Loucy (cell line): ENCODE measurements at regions not wholly inside any gene's neighbourhood (a gene's known extent, or its start where the extent isn't known, plus 50 kb on each side); places are given as distances from the start of the nearest gene placed in this dataset.

Experiments used
- H2AFZ ChIP-seq: fragments of 200-600 bp; sonication (generic); 2 replicates; pipeline ENCODE4 v1.6.0; 2016; ENCODE audit warnings: antibody characterized with exemption, mild to moderate bottlenecking, low read length, moderate library complexity
- H3F3A ChIP-seq: fragments of 200-600 bp; 2 replicates; pipeline ENCODE4 v1.6.0; 2016; ENCODE audit warnings: antibody characterized with exemption, low read depth, mild to moderate bottlenecking
- H3K27me3 ChIP-seq: fragments of 200-600 bp; sonication (generic); 2 replicates; pipeline ENCODE4 v1.6.1; 2014; ENCODE audit warnings: low read length, mild to moderate bottlenecking; ENCODE audit not compliant: insufficient read depth, poor library complexity, severe bottlenecking
- H3K36me3 ChIP-seq: fragments of 200-600 bp; sonication (generic); 2 replicates; pipeline ENCODE4 v1.6.1; 2016; ENCODE audit warnings: low read length; ENCODE audit not compliant: insufficient read depth
- H3K4me1 ChIP-seq: fragments of 200-600 bp; sonication (generic); 2 replicates; pipeline ENCODE4 v1.5.1; 2014; ENCODE audit warnings: low read length, mild to moderate bottlenecking; ENCODE audit not compliant: insufficient read depth, poor library complexity, severe bottlenecking
- H3K4me2 ChIP-seq: fragments of 200-600 bp; sonication (generic); 2 replicates; pipeline ENCODE4 v1.6.0; 2014; ENCODE audit warnings: antibody characterized with exemption, low read length, low read depth, mild to moderate bottlenecking; ENCODE audit not compliant: poor library complexity, severe bottlenecking
- H3K4me3 ChIP-seq: fragments of 200-600 bp; sonication (generic); 2 replicates; pipeline ENCODE4 v1.5.1; 2014; ENCODE audit warnings: low read length, mild to moderate bottlenecking, mixed read lengths; ENCODE audit not compliant: poor library complexity, severe bottlenecking
- H3K79me2 ChIP-seq: fragments of 200-600 bp; sonication (generic); 2 replicates; pipeline ENCODE4 v1.6.1; 2014; ENCODE audit warnings: low read length; ENCODE audit not compliant: insufficient read depth
- H3K9ac ChIP-seq: fragments of 200-600 bp; sonication (generic); 2 replicates; pipeline ENCODE4 v1.6.0; 2014; ENCODE audit warnings: mild to moderate bottlenecking, low read depth, low read length, moderate library complexity; ENCODE audit not compliant: poor library complexity, severe bottlenecking
- H3K9me2 ChIP-seq: fragments of 200-600 bp; sonication (generic); replicated peaks from 2 replicates; pipeline ENCODE4 v1.6.1; 2016; ENCODE audit warnings: low read depth, low read length, mixed read lengths
- H3K9me3 ChIP-seq: fragments of 200-600 bp; sonication (generic); 2 replicates; pipeline ENCODE4 v1.6.1; 2014; ENCODE audit warnings: mild to moderate bottlenecking, antibody characterized with exemption, low read length, low read depth; ENCODE audit not compliant: insufficient read depth
- H4K20me1 ChIP-seq: fragments of 200-600 bp; sonication (generic); 2 replicates; pipeline ENCODE4 v1.6.0; 2014; ENCODE audit warnings: antibody characterized with exemption, low read length, mild to moderate bottlenecking; ENCODE audit not compliant: insufficient read depth, poor library complexity, severe bottlenecking
- EZH2phosphoT487 ChIP-seq: fragments of 200-600 bp; IDR thresholded peaks from 2 replicates; pipeline ENCODE4 v1.6.1; 2018; ENCODE audit warnings: antibody characterized with exemption, mild to moderate bottlenecking, moderate library complexity, borderline replicate concordance
- TF ChIP-seq, protein P1 (sequence below): fragments of 200-600 bp; sonication (generic); conservative IDR thresholded peaks from 2 replicates; pipeline ENCODE4 v1.5.1; 2014; ENCODE audit warnings: mild to moderate bottlenecking, antibody characterized with exemption, low read length

DNA sequence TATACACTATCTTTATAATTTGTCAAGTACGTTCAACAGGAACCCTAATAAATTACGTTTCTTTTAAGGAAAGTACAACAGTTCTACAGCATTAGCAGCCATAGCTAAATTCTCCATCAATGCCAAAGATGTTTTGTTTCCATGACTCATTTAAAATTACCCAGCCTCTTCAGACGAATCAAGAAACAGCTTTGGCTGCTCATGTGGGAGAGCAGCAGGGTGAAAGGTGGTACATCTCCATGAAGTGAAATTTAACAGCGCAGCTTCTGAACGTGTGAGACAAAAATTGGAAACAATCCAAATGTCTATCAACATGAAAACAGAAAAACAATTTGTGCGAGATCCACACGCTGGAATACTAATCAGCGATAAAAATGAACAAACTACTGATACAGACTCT is 327.3 kb upstream of the CDH6 start:
- Histone ChIP-seq H3F3A (no peaks in the 10 kb centered on the region), H3K4me1 (no peaks in the 10 kb centered on the region), H3K9me3 (no peaks in the 10 kb centered on the region), H3K4me3 (no peak overlapping the region), H2AFZ (no peak overlapping the region), H3K27me3 (no peaks in the 10 kb centered on the region), H3K36me3 (no peaks in the 10 kb centered on the region), H4K20me1 (no peaks in the 10 kb centered on the region), H3K4me2 (no peak overlapping the region), H3K9ac (no peak overlapping the region), H3K9me2 (no peaks in the 10 kb centered on the region), H3K79me2 (no peaks in the 10 kb centered on the region)
- TF ChIP-seq EZH2phosphoT487, result no peak
- TF ChIP-seq, protein P1, sequence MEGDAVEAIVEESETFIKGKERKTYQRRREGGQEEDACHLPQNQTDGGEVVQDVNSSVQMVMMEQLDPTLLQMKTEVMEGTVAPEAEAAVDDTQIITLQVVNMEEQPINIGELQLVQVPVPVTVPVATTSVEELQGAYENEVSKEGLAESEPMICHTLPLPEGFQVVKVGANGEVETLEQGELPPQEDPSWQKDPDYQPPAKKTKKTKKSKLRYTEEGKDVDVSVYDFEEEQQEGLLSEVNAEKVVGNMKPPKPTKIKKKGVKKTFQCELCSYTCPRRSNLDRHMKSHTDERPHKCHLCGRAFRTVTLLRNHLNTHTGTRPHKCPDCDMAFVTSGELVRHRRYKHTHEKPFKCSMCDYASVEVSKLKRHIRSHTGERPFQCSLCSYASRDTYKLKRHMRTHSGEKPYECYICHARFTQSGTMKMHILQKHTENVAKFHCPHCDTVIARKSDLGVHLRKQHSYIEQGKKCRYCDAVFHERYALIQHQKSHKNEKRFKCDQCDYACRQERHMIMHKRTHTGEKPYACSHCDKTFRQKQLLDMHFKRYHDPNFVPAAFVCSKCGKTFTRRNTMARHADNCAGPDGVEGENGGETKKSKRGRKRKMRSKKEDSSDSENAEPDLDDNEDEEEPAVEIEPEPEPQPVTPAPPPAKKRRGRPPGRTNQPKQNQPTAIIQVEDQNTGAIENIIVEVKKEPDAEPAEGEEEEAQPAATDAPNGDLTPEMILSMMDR, result no peak

DNA sequence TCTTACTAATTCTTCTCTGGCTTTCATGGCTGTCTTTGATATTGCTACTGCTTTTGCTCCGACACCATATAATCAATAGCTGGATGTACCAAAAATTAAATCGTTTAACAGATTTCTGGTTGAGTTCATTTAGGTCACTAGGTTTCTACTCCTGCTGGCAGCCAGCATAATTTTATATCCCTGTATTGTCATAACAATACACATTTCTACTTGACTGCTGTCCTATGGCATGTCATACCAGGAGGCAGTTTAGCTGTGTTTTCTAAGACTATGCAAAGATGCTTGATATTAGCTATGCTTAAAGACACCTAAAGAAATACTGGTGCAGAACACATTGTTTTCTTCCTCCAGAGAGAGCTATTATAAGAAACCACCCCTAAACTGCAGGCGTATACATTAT is 337.2 kb upstream of the CDH6 start:
- Histone ChIP-seq H3F3A (no peaks in the 10 kb centered on the region; the same call in 1 of the 2 replicates), H2AFZ (no peak overlapping the region), H3K9me3 (no peaks in the 10 kb centered on the region), H4K20me1 (no peaks in the 10 kb centered on the region), H3K4me2 (no peak overlapping the region), H3K27me3 (no peaks in the 10 kb centered on the region), H3K79me2 (no peaks in the 10 kb centered on the region), H3K9me2 (no peaks in the 10 kb centered on the region), H3K4me3 (no peak overlapping the region), H3K9ac (no peak overlapping the region), H3K36me3 (no peaks in the 10 kb centered on the region), H3K4me1 (no peaks in the 10 kb centered on the region)
- no peak for TF ChIP-seq EZH2phosphoT487
- TF ChIP-seq, protein P1, result no peak

DNA sequence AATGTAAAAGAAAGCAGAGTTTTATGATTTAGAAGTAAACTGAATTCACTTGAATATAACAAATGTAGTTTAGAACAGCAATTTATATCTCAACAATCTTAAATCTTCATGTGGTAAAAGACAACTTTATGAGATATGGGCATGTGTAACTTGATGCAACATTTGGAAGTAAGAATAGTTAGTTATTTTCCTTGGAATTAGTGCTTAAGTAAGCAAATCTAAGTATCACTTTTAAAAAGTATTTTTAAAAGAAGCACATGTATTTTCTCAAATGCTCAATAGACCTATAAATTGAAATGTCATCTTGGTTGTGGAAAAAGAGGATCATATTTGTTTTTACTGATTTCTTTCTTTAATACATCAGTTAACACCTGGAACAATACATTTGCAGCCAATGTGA is 340.3 kb upstream of the CDH6 start:
- 0 out of 2 replicates have a peak overlapping the region, but pooled peaks have one; percentile 13 for H2AFZ ChIP-seq
- H3K4me3 ChIP-seq, result no peak overlapping the region
- no peaks in the 10 kb centered on the region for H4K20me1 ChIP-seq
- H3F3A ChIP-seq, result no peaks in the 10 kb centered on the region
- no peaks in the 10 kb centered on the region for H3K36me3 ChIP-seq
- no peaks in the 10 kb centered on the region for H3K79me2 ChIP-seq
- no peak overlapping the region for H3K9ac ChIP-seq
- H3K4me2 ChIP-seq, result no peak overlapping the region
- TF ChIP-seq, protein P1, result no peak
- TF ChIP-seq EZH2phosphoT487, result no peak
- H3K4me1 ChIP-seq, result peaks cover 4% of the 10 kb centered on the region
- no peaks in the 10 kb centered on the region for H3K9me3 ChIP-seq
- H3K9me2 ChIP-seq, result no peaks in the 10 kb centered on the region
- no peaks in the 10 kb centered on the region for H3K27me3 ChIP-seq
